ENCODE measurements at regions not wholly inside any gene's neighbourhood (a gene's known extent, or its start where the extent isn't known, plus 50 kb on each side); places are given as distances from the start of the nearest gene placed in this dataset.

- no peak for TF ChIP-seq SIN3A (IDR thresholded peaks at IDR 0.05; ENCODE audit: borderline replicate concordance, insufficient read depth, low read depth, low read length)
- no peak for TF ChIP-seq CTCF (IDR thresholded peaks at IDR 0.05)
- TF ChIP-seq POLR2AphosphoS5 (IDR thresholded peaks at IDR 0.05; ENCODE audit: low read depth, low read length): no peak
Measured at GRCh38 chr2:6219906-6220305, 527.7 kb downstream of the SOX11 start.
